DMS 273 treated with DMSO at 0.1 percent for 48 hours (cell line): ENCODE measurements at regions not wholly inside any gene's neighbourhood (a gene's known extent, or its start where the extent isn't known, plus 50 kb on each side); places are given as distances from the start of the nearest gene placed in this dataset.

ENCODE experiments used
- DNase-seq: peaks from one replicate; lab custom pipeline; 2025; lab: John Stamatoyannopoulos, UW

- no peak for DNase-seq
These were observed 356.5 kb upstream of the GULP1 start for GRCh38 chr2:187935126-187935525.

- DNase-seq, result no peak
These were observed 355.4 kb upstream of the GULP1 start for GRCh38 chr2:187936228-187936627.

DNA sequence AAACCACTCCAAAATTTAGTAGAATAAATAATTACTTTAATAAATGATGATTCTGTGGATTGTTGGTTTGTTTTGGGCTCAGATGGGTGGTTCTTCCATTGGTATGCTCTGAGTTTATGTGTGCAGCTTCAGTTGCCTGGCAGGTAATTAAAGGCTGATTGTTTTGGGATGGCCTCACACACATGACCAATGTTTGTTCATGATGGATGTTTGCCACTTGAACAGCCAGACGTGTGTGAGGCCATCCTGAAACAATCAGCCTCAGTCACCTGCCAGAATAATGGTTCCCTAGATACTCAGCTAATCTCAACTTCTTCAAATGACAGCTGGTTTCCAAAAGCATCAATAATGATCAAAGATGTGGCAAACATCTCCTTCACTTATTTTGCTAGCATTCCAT is 352.5 kb upstream of the GULP1 start:
- no peak for DNase-seq

DNA sequence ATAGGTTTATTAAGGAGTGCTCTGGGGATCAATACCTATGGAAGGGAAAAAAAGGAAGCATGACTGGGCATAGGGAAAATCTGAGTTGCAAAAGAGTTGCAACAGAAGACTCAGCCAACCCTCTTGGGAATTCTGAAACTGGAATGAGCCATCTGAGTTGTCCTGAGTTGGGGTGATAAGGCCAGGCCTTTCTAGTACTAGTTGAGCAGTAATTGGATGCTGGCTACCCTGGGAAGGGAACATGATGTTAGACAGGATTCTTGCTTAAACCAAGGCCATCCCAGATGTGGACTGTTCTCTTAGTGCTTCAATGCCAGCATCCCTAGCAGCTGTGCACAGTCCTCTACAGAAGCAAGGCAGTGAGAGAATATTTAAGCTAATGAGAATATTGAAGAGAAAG is 348.8 kb upstream of the GULP1 start:
- no peak for DNase-seq

GRCh38 chr2:187943772-187944369 is 347.8 kb upstream of the GULP1 start:
- no peak for DNase-seq

DNA sequence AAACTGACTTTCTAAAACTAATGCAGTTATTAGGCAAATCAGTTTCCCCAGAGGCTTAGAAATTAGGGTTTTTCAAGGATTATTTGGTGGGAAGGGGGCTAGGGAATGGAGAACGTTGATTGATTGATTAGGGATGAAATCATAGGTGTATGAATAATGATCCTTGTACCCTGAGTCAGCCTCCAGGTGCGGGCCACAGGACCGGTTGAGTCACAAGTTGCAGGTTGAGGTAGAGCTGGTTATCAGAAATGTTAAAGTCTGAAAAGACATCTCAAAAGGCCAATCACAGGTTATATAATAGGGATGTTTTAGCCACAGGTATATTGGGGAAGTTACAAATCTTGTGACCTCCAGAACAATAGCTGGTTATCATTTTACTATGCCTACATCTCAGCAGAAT is 341.8 kb upstream of the GULP1 start:
- DNase-seq, result no peak

- DNase-seq, result no peak
These were observed 340.0 kb upstream of the GULP1 start for GRCh38 chr2:187951470-187952218.

DNA sequence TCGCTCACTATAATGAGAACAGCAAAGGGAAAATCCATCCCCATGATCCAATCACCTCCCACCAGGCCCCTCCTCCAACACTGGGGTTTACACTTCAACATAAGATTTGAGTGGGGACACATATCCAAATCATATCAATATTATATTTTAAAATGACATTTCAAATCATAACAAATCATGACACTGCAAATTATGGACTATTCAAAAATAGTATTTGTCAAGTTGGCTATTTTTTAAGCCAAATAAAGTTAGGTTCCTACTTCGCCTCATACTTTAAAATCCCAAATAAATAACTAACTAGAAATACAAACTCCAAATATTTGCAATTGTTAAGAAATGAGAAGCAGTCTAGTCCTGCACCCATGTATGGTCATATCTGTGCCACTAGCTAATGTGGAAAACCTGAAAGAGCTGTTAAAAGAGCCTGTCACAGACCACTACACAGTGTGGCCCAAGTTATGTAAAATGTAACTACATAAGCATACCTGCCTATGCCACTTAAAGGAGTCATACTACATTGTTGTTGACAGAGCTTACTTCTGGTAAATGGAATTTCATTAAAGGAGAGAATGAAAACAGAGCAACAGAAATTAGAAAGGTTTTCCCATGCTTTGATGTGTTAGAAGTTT is 334.7 kb upstream of the GULP1 start:
- DNase-seq, result no peak

DNA sequence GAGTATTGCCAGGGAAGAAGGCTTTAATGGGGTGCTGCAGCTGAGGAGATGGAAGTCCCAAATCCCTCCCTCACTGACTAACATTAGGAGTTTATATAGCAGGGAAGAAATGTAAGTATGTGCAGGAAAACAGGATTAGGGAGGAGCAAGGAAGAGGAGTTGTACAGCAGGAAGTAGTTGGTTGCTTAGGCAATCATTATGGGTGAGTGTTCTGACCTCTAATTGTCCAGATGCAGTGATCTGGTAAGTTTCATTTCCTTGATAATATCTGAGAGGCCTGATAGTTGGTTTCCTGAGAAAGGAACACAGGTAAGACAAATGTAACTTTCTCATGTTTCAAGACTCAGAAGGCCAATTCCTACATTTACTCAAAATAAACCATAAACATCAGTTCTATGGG is 331.9 kb upstream of the GULP1 start:
- no peak for DNase-seq

DNA sequence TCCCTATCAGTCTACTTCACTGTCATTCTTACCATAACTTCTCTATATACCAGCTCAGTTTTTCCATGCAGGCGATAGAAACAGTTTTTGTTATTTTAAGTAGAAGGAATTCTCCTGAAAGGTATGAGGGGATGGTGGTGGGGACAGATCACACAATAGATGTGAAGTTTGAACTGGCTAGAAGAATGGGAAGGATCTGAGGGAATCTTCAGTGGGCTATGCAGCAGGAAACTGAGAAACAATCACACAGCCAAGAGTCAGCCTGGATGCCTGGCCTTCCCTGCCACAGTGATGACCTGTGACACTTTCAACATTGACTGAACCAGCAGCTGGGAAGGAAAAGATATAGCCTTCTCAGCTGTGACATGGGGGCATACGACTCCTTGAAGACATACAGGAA is 329.1 kb upstream of the GULP1 start:
- no peak for DNase-seq

GRCh38 chr2:187964746-187965145 is 326.9 kb upstream of the GULP1 start:
- no peak for DNase-seq

DNA sequence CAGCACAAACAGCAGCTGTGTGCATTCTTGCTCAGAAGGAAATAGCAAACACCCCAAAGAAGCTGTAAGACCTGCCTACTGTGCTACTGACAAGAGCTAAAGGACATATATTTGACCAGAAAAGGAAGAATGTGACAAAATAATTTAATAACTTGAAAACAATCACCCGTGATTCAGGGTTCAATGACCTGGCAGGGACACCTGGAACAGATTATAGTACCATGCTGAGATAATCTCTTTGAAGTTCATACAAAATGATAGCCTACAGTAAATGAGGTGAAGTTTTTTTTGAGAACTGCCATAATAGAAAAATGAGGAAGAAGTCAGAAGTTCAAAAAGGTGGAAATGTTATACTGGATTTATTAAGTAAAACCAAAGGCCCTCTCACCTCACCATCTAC is 324.8 kb upstream of the GULP1 start:
- no peak for DNase-seq

DNA sequence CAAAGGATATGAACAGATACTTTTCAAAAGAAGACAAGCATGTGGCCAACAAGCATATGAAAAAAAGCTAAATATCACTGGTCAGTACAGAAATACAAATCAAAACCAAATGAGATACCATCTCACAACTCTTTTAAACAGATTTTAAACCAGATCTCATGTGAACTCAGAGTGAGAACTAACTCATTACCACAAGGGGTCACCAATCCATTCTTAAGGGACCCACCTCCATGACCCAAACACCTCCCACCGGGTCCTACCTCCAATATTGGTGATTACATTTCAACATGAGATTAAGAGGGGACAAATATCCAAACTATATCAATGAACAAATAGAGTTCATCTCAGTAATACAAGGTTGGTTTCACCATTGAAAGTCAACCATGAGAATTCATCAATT is 319.8 kb upstream of the GULP1 start:
- DNase-seq, result no peak

DNA sequence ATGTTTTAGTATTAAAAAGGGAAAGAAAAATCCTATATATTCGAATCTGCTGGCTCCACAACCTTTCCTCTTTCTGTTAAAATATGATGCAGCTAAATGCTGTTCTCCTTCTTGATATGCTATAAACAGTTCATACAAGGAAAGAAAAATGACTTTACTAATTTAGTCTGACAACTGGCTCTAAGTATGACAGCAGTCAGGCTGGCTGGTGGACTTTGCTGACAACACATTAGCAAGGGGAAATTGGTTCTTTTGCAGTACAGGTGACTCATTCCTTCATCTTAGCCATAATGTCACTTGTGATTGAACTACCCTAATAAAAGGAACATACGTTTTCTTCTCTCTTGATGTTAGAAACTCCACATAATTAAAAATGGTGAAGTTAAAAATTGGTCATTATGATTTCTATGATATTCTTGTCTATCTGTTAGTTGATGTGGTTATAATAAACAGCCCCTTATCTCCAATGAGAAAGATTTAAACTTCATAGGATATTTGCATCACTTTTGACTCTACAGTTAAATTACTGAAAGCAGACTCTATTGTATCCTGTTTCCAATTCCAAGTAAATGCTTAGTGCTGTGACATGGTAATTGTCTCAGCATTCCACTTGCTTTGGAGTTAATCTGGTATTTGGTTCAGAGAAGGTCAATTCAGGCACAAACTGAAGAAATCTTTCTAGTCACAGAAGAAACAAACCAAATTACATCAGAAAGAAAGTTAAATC is 315.3 kb upstream of the GULP1 start:
- no peak for DNase-seq

DNA sequence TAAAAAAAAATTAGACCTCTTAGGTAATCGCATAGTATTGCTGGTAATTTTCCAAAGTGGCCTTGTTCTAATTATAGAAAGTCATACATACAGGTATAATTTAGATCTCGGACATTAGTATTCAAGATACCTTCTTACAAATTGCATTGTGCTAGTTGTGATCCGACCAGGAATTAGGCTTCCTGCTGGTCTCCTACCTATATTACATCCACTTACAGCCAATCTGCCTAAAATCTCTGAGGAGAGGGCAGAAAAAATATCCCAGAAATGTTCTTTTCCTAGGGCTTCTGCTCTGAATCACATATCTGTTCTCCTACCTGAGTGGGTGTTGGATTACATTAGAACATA is 314.7 kb upstream of the GULP1 start:
- DNase-seq, result no peak

- no peak for DNase-seq
These were observed 313.3 kb upstream of the GULP1 start for GRCh38 chr2:187978356-187978755.

GRCh38 chr2:187982668-187983067 is 309.0 kb upstream of the GULP1 start:
- no peak for DNase-seq

DNA sequence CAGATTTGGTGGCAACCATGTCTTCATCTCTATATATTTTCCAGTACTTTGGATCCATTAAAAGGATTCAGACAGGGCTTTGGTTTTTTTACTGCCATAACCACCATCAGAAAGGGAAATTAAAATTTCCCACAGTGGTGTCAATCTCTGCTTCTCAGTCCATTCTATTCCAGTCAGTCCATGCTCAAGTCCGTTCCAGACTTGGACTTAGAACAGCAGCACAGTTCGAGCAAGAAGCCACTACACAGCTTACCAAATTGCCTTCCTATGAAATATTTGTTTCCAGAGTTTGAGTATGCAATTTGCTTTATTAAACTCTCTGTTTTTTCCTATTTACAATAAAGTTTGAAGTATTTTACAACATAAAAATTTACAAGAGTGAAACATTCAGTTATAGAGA is 306.5 kb upstream of the GULP1 start:
- no peak for DNase-seq

GRCh38 chr2:187985923-187986322 is 305.8 kb upstream of the GULP1 start:
- no peak for DNase-seq

DNA sequence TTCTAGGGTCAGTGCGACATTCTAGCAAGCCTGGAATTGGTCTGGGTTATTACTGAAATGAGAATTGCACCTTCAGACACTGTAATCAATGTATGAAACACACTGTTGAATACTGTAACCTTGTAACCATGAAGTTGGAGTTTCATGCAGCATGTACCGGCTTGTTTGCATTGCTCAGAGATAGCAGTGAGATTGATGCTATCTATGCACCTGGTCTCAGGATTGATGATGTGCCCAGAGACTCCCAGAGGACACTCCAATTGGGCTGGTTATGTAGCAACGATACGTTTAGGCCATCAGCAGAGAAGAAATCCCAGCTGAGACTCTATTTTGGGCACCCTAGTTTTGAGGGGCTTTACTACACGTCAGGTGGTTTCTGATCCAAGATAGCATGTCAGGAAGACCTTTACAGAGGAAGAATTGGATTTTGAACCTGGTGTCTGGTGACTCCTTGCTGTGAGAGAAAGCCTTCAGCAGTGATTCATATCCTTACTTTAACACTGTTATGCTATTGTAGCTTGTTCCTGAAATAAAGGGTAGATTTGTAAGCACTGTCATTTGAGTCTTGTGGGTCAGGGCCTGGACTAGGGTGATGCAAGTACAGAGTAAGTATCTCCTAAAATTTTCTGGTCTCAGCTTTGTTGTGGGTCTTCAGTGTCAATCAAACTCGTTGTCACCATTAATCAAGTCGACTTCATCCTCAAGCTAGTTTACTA is 305.1 kb upstream of the GULP1 start:
- DNase-seq, result no peak

- DNase-seq, result no peak
These were observed 303.3 kb upstream of the GULP1 start for GRCh38 chr2:187988348-187988747.

DNA sequence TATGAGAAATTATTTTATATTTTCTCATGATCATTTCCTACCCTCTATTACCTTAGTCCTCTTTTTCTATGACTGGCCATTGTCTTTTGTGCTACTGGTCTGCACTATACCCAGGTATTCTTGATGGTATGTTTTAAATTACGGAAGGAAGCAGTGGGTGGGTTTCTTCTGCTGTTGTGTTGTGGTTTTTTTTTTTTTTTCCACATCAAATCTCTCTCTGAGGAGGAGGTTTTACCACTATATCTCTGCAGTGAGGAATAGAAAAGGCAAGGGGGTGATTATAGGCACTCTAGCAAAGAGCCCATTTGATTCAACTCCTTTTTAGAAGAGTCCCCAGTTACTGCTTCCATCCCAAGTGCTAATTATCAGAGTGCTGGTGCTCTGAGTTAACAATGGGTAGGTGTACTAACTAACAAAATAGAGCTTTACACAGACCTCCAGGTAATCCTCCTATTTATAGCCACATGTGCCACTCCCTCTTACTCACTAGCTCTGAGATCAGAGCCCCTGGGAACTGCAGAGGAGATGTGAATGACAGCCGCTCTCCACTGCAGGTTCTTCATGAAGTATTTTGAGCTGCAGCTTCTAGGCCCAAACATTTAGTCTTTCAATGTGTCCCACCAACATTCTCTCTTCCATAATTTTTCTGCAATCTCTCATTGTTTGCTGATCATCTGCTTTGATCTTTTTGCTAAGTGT is 301.6 kb upstream of the GULP1 start:
- DNase-seq, result no peak
